LoVo (cell line): ENCODE measurements at regions not wholly inside any gene's neighbourhood (a gene's known extent, or its start where the extent isn't known, plus 50 kb on each side); places are given as distances from the start of the nearest gene placed in this dataset.
A peak's percentile ranks its signal among the peaks of the same experiment; 100 is the strongest.

ENCODE experiments used
- DNase-seq: peaks from one replicate; pipeline ENCODE4 v3.0.0-alpha.2; 2016; ENCODE audit warnings: low spot score

DNA sequence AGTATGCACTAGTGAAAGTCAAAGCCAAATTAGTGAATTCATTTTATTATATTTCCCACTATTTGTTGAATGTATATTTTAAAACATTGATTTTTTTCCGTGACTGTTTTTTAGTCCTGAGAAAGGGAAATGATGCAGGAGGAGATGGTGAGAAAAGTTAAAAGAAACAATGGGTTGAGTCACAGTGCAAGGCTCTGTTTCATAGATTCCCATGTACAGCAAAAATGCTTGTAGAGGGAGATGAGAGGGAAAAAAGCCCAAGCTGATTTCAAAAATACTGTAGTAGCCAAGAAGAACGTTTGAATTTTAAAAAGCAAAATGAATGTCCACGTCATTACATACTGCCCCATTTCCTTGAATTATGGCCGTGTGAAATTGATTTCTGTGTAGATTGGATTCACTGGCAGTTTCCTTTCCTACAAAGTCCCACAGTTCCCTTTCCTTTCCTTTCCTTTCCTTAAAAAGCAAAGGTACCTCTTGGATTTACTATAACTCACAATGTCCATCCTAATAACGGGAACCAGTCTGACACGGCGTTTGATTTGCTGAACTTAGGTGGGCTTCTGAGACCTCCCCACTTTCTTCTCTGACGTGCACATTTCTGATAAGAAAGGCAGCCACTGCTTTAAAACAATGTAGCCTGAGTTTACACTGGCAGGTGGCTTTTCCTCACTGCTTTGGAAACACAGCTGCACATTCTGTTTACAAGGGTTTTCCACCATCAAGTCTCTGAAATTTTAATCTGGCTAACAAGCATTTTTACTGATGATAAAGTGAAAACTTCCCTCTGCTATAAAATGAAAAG, 63.7 kb downstream of the SPCS3 start:
- DNase-seq, result no peak

DNA sequence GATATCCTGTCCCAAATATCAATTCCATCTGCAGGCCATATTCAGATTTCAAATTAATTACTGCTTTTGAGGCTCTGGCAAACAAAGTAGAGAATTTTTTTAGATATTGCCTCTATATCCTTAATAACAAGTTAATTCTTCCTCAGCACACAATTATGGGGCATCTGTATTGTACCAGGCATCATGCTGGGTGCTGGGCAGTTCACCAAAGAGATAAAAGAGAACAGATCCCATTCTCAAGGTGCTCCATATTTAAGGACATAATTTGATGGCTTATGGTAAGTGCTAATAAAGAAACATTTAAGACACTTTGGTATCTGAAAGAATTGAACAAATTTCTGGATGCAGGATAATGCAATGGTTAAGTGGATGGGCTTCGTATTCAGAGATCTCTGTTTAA, 65.8 kb downstream of the SPCS3 start:
- no peak for DNase-seq

DNA sequence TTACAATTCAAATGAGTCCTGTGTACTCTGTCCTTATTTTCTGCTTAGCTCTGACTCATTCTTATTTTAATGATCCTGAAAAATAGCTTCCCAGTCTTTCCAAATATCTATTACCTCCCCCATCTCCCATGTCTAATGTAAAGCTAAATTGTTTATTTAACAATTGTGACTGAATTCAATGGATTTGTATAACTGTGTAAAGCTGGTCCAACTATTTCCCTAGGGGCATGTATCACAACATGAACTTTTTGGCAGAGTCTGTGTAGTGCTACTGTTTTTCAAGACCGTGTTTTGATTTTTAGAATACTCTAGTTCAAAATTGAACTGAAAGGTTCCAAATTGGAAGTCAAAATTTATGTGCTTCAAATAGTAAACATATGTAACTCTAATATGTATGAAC, 67.8 kb downstream of the SPCS3 start:
- no peak for DNase-seq

DNA sequence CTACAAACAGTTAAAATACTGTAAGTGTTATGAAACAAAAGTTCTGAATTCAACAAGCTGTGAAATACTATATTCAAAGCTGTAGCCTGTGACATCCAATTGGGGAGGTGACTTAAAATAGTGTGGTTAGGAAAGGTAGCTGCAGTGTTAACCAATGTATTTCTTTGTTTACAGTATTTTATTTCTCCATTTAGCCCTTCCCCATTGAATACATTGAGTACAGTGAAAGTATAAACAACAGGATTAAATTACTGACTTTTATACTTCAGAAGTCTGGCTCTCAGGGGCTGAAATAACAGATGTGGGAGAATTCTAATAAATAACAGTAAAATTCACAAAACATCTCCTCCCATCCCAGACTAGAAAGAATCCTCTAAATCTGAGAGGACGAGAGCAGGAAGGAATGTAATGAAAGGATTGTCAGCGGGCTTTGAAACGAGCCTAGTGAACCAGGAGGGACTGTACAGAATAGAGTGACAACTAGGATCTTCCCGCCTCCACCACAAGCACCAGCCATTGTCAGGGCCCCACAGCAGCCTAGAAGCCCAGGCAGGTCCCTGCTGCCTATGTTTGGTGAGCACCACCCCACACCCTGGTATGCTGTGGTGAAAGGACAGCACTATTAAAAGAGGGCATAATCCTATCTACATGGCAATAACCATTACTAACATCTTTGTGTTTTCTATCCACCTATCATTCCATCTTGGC, 73.7 kb downstream of the SPCS3 start:
- DNase-seq, result no peak

DNA sequence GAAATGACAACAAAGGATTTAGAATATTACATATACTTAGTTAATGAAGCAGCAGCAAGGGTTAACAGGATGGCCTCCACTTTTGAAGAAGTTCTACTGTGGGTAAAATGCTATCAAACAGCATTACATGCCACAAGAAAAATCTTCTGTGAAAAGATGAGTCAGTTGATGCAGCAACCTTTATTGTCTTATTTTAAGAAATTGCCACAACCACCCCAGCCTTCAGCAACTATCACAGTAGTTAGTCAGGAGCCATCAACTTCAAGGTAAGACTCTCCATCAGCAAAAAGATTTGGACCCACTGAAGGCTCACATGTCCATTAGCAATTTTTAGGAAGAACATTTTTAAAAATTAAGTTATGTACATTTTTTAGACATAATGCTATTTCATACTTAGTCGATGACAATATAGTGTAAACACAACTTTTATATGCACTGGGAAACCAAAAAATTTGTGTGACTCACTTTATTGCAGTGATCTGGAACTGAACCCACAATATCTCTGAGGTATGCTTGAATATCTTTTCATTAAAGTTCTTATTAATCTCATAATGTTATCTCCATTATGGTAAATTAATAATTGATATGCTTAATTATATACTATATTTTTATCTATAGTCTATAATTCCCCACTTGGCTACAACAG, 81.2 kb downstream of the SPCS3 start:
- DNase-seq, result peak; percentile 43

DNA sequence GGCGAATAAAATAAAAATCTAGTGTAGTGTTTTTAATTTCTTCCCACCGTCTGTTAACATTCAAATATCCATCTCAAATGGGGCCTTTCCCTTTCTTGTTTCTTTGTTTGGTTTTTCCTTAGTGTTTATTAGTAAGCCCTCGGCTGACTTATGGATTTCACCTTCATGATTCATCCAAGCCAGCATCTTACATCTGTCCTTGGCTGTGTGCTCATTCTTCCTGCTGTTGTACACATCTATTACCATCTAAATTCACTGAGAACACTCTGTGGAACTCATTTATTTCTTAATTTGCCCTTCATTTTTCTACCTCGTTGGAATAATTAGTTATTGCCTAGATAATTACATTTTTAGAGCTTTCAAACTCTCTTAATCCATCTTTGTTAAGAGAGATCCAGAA, 84.9 kb downstream of the SPCS3 start:
- DNase-seq, result no peak

DNA sequence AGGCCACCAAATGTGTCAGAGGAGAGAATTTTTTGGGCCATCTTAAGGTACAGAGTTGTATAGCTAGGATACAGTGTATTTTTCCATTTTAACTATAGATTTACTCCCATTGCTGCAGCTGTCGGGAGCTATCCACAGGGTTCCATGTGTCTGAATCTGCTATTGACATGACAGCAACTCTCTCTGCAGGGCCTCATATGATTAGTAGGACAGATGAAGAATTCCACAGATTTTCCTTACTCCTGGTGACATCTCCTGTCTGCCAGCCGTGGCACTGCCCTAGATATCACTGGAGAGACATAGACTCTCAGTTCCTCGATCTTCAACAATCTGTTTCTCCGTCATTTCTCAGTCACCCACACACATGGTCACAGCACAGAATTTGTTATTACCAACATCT, 86.5 kb downstream of the SPCS3 start:
- no peak for DNase-seq

DNA sequence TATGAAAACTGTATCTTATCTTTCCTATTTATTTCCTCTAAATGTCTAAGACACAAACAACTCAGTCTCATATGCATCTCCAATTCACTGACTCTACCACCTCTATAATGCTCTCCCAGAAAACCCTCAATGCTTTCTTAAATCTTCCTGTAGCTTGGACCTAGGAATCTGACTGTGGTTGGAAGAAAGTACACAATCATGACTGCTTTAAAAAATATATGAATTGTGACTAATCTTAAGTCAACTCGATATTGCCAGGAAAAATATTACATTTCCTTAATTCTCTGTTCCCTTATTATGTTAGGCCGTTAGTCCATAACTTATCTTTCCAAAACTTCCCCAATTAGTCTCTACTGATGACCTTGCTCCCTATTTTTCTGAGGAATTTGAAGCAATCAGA, 87.0 kb downstream of the SPCS3 start:
- DNase-seq, result no peak

DNA sequence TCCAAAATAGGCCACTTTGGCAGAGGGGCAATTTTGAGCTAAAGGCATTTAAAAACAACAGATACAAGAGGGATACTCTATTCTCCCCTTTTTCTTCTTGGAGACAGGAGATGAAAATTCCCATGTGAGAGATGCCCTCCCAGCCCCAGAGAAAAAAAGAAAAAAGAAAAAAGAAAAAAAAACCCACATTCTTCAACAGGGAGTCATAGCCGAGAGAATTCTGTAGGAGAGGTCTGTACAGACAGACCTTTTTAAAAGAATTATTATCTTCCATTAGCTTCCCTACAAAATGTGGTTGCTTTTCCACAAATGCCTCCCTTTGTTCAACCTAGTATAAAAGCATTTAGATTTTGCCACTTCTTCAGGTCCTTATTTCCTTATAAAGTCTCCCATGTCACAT, 89.9 kb downstream of the SPCS3 start:
- DNase-seq, result no peak

DNA sequence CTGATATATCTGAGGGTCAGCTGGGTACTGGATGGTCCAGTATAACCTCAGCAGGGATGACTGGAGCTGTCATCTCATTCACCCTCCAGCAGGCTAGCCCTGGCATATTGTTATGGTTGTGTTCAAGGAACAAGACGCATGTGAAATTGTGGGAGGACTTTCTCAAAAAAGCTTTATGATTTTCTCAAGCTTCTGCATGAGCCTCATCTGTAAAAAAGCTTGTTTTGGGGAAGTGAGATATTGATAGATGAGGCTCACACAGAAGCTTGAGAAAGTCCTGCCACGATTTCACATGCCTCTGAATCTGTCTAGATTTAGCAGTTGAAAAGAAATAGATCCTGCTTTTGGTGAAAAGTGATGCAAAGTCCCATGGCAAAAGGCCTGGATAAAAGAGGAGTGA, 93.4 kb downstream of the SPCS3 start:
- DNase-seq, result no peak

DNA sequence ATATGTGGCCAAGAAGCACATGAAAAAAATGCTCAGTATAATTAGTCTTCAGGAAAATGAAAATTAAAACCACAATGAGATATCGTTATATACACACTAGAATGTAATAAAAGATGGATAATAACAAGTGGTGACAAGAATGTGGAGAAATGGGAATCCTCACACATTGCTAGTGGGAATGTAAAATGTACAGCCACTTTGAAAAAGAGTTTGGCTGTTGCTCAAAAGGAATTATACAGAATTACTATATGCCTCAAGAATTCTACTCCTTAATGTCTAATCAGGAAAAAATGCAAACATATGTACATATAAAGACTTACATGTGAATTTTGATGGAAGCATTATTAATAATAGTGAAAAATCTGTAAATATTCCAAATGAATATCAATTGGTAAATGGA, 102.2 kb downstream of the SPCS3 start:
- DNase-seq, result no peak

DNA sequence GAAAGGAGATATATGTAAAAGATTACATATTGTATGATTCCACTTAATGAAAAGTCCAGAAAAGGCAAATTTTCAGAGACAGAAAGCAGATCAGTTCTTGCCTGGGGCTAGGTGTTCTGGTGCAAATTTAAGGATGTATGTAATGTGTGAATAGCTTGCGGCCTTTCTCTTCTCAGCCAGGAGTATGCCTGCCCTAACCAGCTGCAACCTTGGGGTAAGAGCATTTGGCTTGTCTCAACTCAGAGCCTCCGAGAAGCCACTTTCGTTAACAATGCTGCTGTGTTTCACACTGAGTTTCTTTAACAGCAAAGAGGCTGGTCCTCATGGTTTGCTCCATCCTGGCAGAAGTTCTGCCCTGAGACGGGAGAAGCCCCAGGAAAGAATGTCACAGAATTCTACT, 102.7 kb downstream of the SPCS3 start:
- DNase-seq, result no peak

DNA sequence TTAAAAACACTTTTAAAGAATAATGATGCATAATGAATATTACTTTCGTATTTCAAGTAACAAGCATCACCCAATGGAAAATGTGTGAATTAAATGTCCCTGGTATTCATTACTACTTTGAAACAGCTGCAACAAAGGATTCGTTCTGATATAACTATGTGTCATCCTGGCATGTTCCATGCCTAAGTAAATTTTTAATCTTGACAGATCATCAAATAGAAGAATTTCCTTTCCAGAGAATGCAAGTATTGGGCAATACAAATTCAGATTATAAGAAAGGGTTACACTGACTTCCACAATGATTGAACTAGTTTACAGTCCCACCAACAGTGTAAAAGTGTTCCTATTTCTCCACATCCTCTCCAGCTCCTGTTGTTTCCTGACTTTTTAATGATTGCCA, 105.3 kb downstream of the SPCS3 start:
- DNase-seq, result no peak

DNA sequence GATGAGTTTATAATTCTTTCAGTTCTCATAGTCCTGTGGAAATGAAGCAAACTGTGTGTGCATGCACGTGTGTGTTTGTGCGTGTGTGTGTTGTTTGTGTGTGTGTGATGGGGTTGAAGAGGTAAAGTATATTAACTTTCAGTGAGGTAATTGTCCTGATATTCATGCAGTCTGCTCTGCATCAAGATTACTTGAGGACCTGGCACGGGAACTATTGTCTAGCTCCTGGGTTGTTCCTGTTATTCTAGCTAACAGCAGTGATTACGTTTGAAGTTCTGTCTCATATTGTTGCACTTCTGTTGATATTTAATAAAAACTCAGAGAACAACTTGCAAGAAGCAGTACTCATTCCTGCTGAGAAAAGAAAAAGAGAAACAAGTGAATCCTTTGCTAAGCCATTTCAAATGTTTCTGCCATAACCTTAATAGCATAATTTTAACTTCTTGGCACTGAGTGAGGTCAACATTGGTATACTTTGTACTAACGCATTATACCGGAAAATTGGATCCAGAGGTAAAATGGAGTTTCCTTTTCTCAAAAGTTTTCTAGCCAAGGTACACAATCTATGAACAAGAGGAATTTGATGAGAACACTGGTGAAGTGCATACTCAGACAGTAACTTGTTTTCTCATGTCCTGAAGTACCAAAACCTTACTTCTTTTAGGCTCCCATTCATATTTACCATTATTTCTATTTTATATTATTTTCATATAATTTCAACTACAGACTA, 113.2 kb downstream of the SPCS3 start:
- DNase-seq, result no peak

DNA sequence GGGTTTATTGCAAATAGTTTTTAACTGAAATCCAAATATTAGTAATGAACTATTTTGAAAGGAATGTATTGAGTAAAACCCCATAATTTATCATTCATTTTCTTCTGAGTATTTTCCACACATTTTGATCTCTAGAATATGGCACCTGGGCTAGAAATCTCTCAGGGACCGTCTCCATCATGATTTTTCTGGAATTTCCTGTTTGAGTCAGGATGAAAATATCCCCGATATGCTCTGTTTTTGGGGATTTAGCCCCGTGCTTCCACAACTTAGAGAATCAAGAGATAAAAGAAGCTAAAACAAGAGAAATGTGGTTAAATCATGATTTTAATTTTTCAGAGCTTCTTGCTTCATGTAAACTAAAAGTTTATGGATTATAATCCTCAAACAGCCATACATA, 114.2 kb downstream of the SPCS3 start:
- DNase-seq, result no peak

DNA sequence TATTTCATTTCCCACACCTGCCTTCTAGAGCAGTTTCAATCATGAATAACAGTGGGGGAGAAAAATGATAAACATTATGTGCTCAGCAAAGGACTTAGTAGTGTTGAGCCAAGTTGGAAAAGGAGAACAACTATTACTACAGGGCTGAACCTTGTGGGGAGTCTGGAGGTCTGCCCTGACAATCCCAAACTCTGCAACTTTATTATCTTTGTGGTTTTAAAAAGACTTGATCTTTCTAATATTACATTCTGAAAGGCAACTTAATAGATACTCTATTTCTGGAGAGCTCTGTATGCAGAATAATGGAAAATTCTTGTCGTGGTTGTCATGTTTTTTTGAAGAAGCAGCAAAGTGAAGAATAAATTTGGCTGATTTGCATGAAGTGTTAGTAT, 116.1 kb downstream of the SPCS3 start:
- DNase-seq, result no peak

DNA sequence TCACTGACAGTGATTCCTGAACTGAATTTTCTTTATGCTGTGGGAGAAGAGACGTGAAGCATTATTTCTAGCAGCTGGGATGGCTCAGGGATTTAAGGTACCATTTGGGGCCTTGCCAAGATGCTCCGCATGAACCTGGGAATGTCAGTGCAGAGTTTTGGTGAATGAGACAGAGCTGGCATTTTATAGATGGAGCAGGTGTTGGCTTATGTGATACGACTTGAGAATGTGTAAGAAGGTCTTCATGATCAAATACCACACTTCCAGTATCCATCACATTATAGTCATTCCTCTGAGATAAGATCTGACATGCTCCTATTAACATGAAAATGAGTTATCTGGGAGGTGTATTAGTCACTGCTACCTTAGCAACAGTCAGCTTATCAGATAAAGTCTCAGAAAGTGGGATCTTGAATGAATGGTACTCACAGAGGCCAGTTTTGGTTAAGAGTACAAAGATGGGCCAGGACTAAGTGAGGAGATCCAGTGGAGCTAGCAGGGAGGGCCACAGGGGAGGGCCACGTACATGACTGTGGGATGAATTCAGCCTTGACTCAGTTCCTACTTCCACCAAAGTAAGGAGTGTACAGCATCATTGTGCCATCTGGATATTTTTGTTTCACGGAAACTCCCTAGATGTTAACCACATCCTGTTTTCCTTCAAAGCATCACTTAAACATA, 116.7 kb downstream of the SPCS3 start:
- DNase-seq, result peak; percentile 49

DNA sequence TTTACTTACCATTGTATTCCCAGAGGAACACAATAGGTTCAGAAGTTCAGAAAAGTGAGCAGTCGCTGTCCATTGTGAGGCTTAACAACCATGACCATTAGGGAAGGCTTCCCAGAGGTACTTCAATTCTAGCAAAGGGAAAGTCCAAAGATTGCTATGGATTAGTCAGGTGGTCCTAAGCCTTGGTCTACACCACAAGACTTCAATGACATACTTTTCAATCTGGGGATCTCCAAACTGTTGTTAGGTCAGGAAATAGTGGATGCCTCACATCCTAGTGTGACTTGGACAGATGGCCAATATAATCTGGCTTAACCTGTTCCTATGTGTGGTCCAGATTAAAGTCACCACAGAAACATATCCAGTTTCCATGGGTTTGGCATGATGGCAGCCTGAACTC, 118.0 kb downstream of the SPCS3 start:
- no peak for DNase-seq

DNA sequence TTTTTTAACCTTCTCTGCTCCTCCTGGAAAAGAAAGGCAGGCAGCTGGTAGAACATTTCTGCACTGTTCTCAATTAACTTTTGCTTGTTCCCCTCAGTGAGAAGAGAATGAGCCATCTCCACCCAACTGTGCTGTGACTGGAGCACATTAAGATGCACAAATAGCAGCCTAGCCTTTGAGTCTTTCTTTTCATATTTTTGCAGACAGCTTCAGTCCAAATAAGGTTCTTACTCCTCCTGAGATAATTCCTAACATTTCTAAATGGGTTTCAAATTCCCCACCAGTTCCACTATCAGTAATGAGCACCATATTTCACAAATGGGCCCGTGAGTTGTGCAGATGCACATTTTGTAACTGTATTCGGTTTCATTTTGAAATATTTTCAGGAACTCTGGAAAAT, 118.6 kb downstream of the SPCS3 start:
- DNase-seq, result no peak

DNA sequence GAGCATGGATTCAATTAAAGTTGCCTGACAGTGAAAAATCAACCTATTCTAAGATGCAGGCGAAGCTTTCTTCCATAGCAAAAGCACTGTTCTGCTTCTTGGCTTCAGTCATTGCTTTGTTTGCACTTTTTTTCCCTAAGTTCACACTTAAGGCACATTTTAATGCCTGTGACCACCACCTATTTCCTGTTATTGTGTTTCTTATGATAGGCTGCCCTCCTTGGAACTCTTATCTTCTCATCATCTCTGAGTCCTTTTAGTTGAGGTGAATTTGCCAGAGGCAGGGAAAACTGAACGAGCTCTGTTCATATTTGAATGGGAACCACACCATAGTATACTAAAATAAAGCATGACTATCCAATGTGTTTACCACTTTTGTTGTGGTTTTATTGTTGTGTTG, 119.8 kb downstream of the SPCS3 start:
- peak; percentile 26 for DNase-seq

DNA sequence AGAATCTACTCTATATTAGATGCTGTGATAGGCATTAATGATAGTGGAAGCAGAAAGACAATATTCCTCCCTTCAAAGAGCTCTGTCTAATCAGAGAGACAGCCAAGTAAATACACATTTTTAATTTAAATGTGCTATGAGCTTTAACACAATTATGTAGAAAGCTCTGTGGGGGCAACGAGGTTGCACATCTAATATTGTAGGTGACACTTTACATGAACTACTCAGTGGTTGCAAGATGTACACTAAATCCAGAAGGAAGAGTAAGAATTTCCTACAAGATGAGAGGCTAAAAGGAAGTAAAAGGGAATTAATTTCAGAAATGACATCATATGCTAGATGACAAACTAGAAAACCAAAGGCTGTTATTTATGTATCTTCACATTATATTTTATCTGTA, 120.9 kb downstream of the SPCS3 start:
- no peak for DNase-seq

DNA sequence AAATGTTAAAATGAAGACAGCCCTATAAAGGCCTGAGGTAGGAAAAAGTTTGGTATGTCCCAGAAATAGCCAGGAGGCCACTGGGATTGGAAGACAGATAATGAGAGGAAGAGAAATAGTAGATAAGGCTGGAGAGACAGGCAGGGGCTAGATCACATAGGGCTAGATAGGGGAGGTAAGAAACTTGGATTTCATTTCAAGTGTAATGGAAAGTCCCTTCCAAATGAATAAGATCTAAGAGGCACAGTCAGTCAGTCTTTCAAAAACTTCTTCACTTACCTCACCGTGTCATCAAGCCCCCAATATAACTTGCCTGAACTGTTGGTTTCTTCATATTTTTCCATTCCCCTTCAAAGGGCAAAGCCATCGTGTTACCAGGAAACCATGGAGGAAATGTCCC, 121.8 kb downstream of the SPCS3 start:
- DNase-seq, result no peak
